ENCODE measurements at regions not wholly inside any gene's neighbourhood (a gene's known extent, or its start where the extent isn't known, plus 50 kb on each side); places are given as distances from the start of the nearest gene placed in this dataset.
"Not testable (repeated sequence)": the region's sequence is repeated elsewhere in the genome, so short reads cannot be mapped to it uniquely, and the experiment has no call there.

DNA sequence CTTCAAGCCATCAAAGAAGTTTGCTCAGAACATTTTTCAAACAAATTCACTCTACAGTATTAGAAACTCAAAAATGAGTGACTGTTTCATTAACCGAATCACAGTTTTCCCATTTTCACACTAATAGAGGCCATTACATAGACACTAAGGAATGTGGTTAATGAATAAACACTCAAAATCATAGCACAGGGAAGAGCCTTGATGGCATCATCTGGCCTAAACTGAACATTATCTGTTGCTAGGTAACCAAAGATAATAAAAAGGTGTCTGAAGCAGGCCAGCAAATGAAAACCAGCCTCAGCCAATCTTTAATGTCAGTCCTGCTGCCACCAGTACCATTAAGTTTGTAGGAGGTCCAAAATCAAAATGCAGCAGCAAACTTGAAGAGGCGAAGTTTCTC, 492.4 kb upstream of the STEAP1 start:
- FAIRE-seq = no peak

DNA sequence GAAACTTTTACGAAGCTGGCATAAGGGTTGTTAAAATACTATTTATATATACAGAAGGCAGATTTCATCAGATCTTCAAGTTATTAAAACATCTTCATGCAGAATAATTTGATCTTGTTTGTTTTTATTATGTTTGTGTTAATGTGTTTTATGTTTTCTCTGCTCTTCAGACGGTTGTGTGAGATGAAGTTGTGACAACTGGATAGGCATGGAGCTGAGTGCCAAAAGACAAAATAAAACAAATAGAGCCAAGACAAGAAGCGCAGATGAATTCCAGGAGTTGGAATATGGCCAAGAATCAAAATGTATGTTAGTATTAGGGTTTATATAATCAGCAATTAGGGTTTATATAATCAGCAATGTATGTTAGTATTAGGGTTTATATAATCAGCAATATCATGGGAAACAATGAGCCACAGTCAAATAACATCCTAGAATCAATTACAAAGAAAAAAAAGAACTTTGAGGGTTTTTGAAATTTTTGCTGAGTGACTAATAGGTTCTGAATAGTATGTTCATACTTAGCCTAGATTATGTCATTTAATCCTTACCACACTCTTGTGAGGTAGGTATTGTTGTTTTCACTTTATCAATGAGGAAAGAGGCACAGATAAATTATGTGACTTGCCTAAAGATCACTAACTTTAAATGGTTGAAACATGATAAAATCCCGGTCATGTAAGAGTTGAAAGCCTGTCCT, 488.0 kb upstream of the STEAP1 start:
- no peak for FAIRE-seq
- no peak for DNase-seq (ENCODE audit: insufficient read length, low spot score)
- no peak for TF ChIP-seq POLR2A (IDR thresholded peaks at IDR 0.05; ENCODE audit: low read depth, low read length)

More for the DNA sequence above, 492.4 kb upstream of the STEAP1 start:
- no peak for TF ChIP-seq POLR2A (IDR thresholded peaks at IDR 0.05; ENCODE audit: low read depth, low read length)
- DNase-seq (ENCODE audit: insufficient read length, low spot score) = no peak

DNA sequence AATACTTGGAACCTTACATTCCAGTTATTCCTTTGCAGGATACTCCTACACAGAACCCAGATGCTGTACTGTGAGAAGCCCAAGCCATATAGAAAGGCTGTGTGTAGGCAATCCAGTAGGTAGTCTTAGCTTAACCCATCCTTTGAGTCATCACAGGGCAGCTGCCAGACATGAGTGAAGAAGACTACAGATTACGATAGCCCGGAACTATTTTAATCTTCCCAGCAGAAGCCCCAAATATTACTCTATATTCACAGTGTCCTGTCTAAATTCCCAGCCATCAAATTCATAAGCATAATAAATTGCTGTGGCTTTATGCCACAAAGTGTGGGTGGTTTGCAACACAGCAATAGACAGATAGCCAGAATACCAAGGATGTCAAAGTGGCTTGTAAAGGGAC, 474.1 kb upstream of the STEAP1 start:
- TF ChIP-seq POLR2A (IDR thresholded peaks at IDR 0.05; ENCODE audit: low read depth, low read length) = no peak
- FAIRE-seq = no peak
- DNase-seq (ENCODE audit: insufficient read length, low spot score) = no peak

DNA sequence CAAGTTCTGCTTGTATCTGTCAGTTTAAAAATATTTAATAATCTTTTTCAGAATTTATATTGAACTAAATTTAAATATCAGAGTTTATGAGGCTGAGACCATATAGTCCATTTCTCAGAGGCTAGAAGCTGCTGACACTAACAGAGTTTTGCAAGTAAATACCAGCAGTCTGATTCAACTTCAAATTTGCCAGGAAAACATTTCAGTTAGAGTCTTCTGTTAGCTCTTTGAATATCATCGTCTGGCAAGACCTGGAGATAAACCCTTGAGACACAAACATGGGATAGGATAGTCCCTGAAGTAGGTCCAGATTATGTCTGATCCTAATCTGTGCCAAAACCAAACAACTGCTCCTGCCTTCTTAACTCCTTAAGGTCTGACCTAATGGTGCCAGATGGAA, 472.8 kb upstream of the STEAP1 start:
- TF ChIP-seq POLR2A (IDR thresholded peaks at IDR 0.05; ENCODE audit: low read depth, low read length) = no peak
- no peak for FAIRE-seq
- no peak for DNase-seq (ENCODE audit: insufficient read length, low spot score)

DNA sequence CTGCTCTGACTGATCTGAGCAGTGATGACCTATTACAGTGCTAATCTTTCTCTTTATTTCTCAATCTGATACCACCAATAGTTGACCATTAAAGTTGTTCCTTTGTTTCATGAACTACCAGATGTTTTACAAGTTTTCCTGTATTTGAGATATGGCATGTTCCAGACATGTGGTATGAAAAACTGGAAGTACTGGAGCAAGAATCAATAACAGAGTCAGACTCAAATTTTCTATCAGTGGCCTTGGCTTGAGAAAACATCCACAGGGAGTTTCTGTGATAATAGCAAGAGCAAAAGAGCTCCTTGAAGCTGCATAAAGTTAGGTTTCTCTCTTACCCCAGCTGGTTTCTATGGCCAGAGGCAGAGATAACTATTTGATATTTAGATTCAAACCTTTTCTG, 469.0 kb upstream of the STEAP1 start:
- FAIRE-seq (no peak), DNase-seq (ENCODE audit: insufficient read length, low spot score) (no peak)
- no peak for TF ChIP-seq POLR2A (IDR thresholded peaks at IDR 0.05; ENCODE audit: low read depth, low read length)

DNA sequence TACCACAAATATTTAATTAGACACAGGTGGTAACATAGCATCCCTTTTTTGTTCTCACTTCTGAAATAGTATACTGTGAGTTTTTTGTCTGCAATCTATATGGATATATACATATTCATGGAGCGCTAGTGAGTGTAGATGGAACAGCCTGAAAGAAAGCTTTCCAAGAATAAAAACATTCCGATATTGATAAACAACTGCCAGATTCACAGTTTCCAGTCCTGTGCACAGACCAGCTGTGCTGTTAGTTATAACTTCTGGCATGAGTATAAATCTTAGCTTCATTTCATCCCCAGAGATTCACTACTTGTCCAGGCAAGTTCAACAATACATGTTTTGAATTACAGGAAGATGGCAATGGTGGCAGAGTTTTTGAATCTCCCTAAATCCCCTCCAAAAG, 467.1 kb upstream of the STEAP1 start:
- no peak for TF ChIP-seq POLR2A (IDR thresholded peaks at IDR 0.05; ENCODE audit: low read depth, low read length)

DNA sequence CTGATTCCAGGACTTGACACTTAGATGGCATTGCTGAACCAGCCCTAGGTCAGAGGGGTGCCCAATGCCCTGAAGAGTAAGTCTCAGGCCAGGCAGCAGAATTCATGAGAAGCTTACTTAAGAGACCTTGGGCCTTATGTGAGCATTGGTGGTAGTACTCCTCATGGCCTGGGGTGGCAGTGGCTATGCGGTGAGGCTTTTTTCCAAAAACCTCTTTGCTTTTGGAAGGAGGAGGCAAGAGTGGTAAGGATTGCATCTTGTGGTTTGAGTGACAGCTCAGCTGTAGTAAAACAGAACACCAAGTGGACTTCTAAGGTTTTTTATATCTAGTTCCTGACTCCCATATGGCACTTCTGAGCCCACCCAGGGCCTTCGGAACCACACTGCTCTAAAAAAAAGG, 459.0 kb upstream of the STEAP1 start:
- no peak for DNase-seq (ENCODE audit: insufficient read length, low spot score)
- no peak for FAIRE-seq

More for the DNA sequence above, 467.1 kb upstream of the STEAP1 start:
- DNase-seq (ENCODE audit: insufficient read length, low spot score) (no peak), FAIRE-seq (no peak)

DNA sequence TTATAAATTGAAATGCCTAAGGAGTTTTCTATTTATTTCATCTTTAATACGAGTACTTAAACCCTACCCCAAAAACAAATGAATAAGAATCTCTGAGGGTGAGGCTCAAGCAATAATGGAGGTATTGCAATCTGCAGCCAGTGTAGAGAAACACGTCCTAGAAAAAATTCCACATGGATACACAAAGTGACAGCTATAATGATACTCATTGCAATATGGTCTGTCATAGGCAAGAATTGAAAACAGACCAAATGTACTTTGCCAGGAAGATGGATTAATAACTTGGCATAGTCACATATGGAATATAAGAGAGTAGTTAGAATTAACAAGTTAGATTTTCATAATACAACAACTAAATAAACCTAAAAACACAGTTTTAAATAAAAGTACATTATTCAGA, 440.1 kb upstream of the STEAP1 start:
- no peak for TF ChIP-seq POLR2A (IDR thresholded peaks at IDR 0.05; ENCODE audit: low read depth, low read length)
- FAIRE-seq (no peak), DNase-seq (ENCODE audit: insufficient read length, low spot score) (no peak)

More for the DNA sequence above, 459.0 kb upstream of the STEAP1 start:
- no peak for TF ChIP-seq POLR2A (IDR thresholded peaks at IDR 0.05; ENCODE audit: low read depth, low read length)

DNA sequence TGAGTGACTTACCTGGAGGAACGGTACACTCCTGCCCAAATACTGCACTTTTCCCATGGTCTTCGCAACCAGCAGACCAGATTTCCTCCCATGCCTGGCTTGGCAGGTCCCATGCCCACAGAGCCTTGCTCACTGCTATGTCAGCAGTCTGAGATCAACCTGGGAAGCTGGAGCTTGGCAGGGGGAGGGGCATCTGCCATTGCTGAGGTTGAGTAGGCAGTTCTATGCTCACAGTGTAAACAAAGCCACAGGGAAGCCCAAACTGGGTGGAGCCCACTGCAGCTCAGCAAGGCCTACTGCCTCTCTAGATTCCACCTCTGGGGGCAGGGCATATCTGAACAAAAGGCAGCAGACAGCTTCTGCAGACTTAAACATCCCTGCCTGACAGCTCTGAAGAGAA, 435.3 kb upstream of the STEAP1 start:
- not testable (repeated sequence) for DNase-seq (ENCODE audit: insufficient read length, low spot score); FAIRE-seq

DNA sequence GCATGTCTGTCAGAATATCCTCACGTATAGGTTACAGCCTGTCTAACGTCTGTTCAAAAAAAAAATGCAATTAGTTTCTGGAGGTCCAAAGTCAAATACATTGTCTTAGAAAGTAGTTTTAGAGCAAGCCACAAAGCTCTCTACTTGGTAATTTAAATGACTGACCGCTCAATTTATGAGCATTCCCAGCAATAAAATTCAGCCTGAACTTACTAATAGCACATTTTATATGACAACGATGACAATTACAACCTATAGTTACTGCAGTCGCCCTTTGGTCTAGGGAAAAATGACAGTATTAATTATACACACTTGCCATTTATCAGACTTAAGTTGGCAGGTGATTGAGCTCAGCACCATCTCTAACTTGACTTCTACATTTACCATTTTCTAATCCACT, 425.8 kb upstream of the STEAP1 start:
- FAIRE-seq (no peak), DNase-seq (ENCODE audit: insufficient read length, low spot score) (no peak)
- no peak for TF ChIP-seq POLR2A (IDR thresholded peaks at IDR 0.05; ENCODE audit: low read depth, low read length)

DNA sequence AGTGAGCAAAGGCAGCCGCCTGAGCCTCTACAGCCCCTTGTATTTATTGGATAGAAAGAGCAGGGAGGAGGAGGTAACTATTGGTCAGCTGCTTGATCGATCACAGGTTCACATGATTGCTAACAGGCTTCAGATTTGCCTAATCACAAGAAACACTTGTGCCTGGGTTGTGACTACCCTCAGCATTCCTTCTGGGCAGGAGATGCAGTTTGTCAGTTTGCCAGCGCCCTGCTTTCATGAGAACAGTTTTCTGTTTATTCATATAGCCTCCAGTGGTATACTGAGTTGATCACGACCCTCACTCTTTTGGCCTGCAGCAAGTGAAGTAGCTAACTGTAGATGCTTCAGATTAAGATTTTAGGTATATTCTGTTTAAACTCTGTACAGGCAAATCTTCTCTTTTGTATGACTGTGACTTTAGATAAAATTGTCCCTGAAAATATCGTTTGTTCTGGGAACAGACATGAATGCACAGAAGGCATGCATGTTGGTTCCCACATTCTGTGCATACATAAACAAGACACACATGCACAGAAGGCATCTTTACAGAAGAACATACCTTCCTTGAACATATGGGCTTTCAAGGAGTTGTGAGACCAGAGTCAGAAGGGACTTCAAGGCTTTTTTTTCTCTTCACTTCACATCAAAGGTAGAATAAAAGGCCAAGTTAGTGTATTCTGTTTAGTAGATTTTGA, 422.4 kb upstream of the STEAP1 start:
- no peak for DNase-seq (ENCODE audit: insufficient read length, low spot score)
- FAIRE-seq = no peak
- no peak for TF ChIP-seq POLR2A (IDR thresholded peaks at IDR 0.05; ENCODE audit: low read depth, low read length)

DNA sequence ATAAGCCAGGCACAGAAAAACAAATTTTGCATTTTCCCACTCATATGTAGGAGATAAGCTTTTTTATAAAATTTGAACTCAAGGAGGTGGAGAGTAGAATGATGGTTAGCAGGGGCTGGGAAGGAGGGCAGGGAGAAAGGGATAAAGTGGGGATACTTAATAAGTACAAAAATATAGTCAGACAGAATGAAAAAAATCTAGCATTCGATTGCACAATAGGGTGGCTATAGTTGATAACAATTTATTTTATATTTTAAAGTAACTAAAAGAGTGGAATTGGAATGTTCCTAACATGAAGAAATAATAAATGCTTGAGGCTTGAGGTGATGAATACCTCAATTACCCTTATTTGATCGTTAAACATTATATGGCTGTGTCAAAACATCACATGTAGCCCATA, 415.7 kb upstream of the STEAP1 start:
- no peak for TF ChIP-seq POLR2A (IDR thresholded peaks at IDR 0.05; ENCODE audit: low read depth, low read length)
- no peak for DNase-seq (ENCODE audit: insufficient read length, low spot score)
- no peak for FAIRE-seq

DNA sequence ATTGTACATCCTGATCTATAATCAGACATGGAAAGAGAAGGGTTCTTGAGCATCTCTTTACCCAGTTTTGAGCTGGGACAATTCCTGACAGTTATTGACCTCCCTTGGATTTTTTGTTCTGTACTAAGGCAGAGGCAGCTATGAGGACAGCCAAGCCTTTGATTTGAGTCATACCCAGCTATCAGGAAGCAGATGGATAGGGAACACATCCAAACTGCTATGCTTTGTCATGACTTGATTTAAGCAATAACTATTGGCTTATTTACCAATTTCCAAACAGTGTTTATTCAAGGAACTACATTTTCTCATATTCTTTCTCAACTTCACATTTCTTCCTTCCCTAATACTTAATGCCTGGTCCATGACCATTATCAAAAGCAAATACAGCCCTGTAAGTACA, 396.4 kb upstream of the STEAP1 start:
- DNase-seq (ENCODE audit: insufficient read length, low spot score) (no peak), FAIRE-seq (no peak)
- no peak for TF ChIP-seq POLR2A (IDR thresholded peaks at IDR 0.05; ENCODE audit: low read depth, low read length)

DNA sequence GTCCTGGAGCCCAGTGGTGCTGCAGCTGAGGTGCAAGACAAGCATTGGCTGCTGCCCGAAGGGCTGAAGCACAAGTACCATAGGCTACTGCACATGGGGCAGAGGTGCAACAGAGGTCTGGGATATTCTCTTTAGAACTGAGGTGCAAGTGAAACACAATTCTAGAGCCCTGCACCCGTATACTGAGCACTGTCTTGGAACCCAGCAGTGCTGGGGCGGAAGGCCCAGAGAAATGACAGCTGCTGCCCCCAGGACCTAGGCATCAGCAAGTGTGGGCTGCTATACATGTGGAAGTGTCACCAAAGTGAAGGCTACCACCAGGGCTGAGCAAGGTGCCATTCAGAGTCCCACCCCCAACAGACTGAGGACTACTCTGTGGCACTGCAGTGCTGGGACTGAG, 393.6 kb upstream of the STEAP1 start:
- no peak for FAIRE-seq

DNA sequence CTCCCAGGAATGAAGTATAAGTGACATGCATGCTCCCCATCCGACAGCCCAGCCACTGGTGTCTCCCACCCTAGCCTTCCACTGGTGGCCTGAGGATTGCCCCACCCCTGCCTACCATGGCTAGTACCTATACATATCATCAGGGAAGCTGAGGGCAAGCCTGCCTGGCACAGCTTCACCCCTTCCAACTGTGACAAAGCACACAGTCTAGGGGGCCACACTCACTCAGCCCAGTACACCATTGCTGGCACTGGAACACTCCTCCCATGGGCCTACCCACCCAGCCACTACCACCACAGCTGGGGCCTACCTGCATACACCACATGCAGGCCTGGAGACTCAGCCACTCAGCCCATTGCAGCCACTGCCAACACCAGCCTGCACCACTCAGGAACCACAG, 393.1 kb upstream of the STEAP1 start:
- FAIRE-seq = no peak
- no peak for DNase-seq (ENCODE audit: insufficient read length, low spot score)
- no peak for TF ChIP-seq POLR2A (IDR thresholded peaks at IDR 0.05; ENCODE audit: low read depth, low read length)

More for the DNA sequence above, 393.6 kb upstream of the STEAP1 start:
- DNase-seq (ENCODE audit: insufficient read length, low spot score) = no peak
- no peak for TF ChIP-seq POLR2A (IDR thresholded peaks at IDR 0.05; ENCODE audit: low read depth, low read length)

Data from H54 (cell line).